IMR-90 (cell line): ENCODE measurements at regions not wholly inside any gene's neighbourhood (a gene's known extent, or its start where the extent isn't known, plus 50 kb on each side); places are given as distances from the start of the nearest gene placed in this dataset.

Source experiments
- ATAC-seq: fragments of 200-7000 bp; cut with Tn5 transposase; 2 replicates; pipeline ENCODE4 v1.9.1; 2020; ENCODE audit warnings: low read depth, mild to moderate bottlenecking, moderate library complexity
- BruUV-seq: library from RNA; stranded (reverse); fragments of 400-500 nt; replicated peaks from 2 replicates; lab custom pipeline; 2021; lab: Mats Ljungman, UMichigan
- CTCF ChIA-PET: fragments of 300-600 bp; formaldehyde crosslinking; extraction: SDS; loops from one replicate; lab custom pipeline; 2021; ENCODE audit warnings: antibody characterized with exemption; lab: Yijun Ruan, JAX
- POLR2A ChIA-PET: fragments of 300-600 bp; sonication (Branson Sonifier 250); formaldehyde crosslinking; loops from one replicate; lab custom pipeline; 2022; ENCODE audit warnings: antibody characterized with exemption; ENCODE audit not compliant: unreplicated experiment; lab: Charles Lee
- DNase-seq: peaks from one replicate; pipeline ENCODE4 v3.0.0; 2013
- H2AFZ ChIP-seq: replicated peaks from 2 replicates; pipeline ENCODE3; 2013; ENCODE audit warnings: low read length, mild to moderate bottlenecking; ENCODE audit not compliant: poor library complexity
- H2AK5ac ChIP-seq: 2 replicates; pipeline ENCODE4 v1.6.1; 2013; ENCODE audit warnings: low read depth, low read length, inconsistent platforms
- H2AK9ac ChIP-seq: replicated peaks from 2 replicates; pipeline ENCODE3; 2013; ENCODE audit warnings: mild to moderate bottlenecking, low read depth, low read length, moderate library complexity; ENCODE audit not compliant: poor library complexity
- H2BK120ac ChIP-seq: 2 replicates; pipeline ENCODE4 v1.6.1; 2013; ENCODE audit warnings: low read depth, low read length, inconsistent platforms
- H2BK15ac ChIP-seq: 3 replicates; pipeline ENCODE4 v1.6.1; 2013; ENCODE audit warnings: low read depth, low read length, inconsistent platforms
- H2BK20ac ChIP-seq: 2 replicates; pipeline ENCODE4 v1.6.1; 2013; ENCODE audit warnings: low read depth, mild to moderate bottlenecking, inconsistent platforms, low read length, moderate library complexity
- H2BK5ac ChIP-seq: 2 replicates; pipeline ENCODE4 v1.6.1; 2013; ENCODE audit warnings: mild to moderate bottlenecking, low read depth, low read length, inconsistent platforms; ENCODE audit not compliant: poor library complexity, severe bottlenecking
- H3K14ac ChIP-seq: replicated peaks from 2 replicates; pipeline ENCODE4 v1.6.1; 2013; ENCODE audit warnings: low read depth, low read length, inconsistent platforms
- H3K18ac ChIP-seq: 2 replicates; pipeline ENCODE4 v1.6.1; 2013; ENCODE audit warnings: low read depth, low read length, control low read depth
- H3K23ac ChIP-seq: 2 replicates; pipeline ENCODE4 v1.6.1; 2013; ENCODE audit warnings: low read depth, low read length, inconsistent platforms
- H3K27ac ChIP-seq: 2 replicates; pipeline ENCODE4 v1.5.1; 2013; ENCODE audit warnings: mild to moderate bottlenecking, control low read depth, low read length; ENCODE audit not compliant: insufficient read depth
- H3K27me3 ChIP-seq: 2 replicates; pipeline ENCODE4 v1.6.1; 2013; ENCODE audit warnings: low read length; ENCODE audit not compliant: control insufficient read depth, insufficient read depth
- H3K36me3 ChIP-seq: 2 replicates; pipeline ENCODE4 v1.6.1; 2013; ENCODE audit warnings: low read length, mixed read lengths; ENCODE audit not compliant: control insufficient read depth, insufficient read depth
- H3K4ac ChIP-seq: 2 replicates; pipeline ENCODE4 v1.6.1; 2013; ENCODE audit warnings: low read depth, low read length, inconsistent platforms
- H3K4me1 ChIP-seq: 2 replicates; pipeline ENCODE4 v1.6.1; 2013; ENCODE audit warnings: low read length, mixed read lengths; ENCODE audit not compliant: control insufficient read depth, insufficient read depth
- H3K4me2 ChIP-seq: 2 replicates; pipeline ENCODE4 v1.6.1; 2013; ENCODE audit warnings: low read depth, mild to moderate bottlenecking, control low read depth, low read length, moderate library complexity
- H3K4me3 ChIP-seq: 2 replicates; pipeline ENCODE4 v1.5.1; 2013; ENCODE audit warnings: low read depth, mild to moderate bottlenecking, control low read depth, low read length, moderate library complexity; ENCODE audit not compliant: insufficient read depth
- H3K56ac ChIP-seq: 2 replicates; pipeline ENCODE4 v1.6.1; 2013; ENCODE audit warnings: low read length, inconsistent platforms; ENCODE audit not compliant: insufficient read depth; ENCODE audit errors: extremely low read depth
- H3K79me1 ChIP-seq, 2 experiments: 2 replicates each; pipeline ENCODE4 v1.6.1; 2013; ENCODE audit warnings: low read length in 2 of 2, inconsistent platforms in 1 of 2, low read depth in 1 of 2
- H3K9ac ChIP-seq: 2 replicates; pipeline ENCODE4 v1.6.1; 2013; ENCODE audit warnings: low read depth, low read length, control low read depth
- H3K9me1 ChIP-seq: 2 replicates; pipeline ENCODE4 v1.6.1; 2013; ENCODE audit warnings: low read length, inconsistent platforms; ENCODE audit not compliant: insufficient read depth
- H3K9me3 ChIP-seq: 2 replicates; pipeline ENCODE4 v1.6.1; 2013; ENCODE audit warnings: low read length; ENCODE audit not compliant: control insufficient read depth, insufficient read depth
- H4K20me1 ChIP-seq: 2 replicates; pipeline ENCODE4 v1.6.1; 2013; ENCODE audit warnings: low read length, inconsistent platforms; ENCODE audit not compliant: insufficient read depth
- H4K5ac ChIP-seq: 2 replicates; pipeline ENCODE4 v1.6.1; 2013; ENCODE audit warnings: mild to moderate bottlenecking, low read depth, low read length, control low read depth
- H4K8ac ChIP-seq, 2 experiments: 2 replicates each; pipeline ENCODE4 v1.6.1; 2013; ENCODE audit warnings: low read depth in 2 of 2, low read length in 2 of 2, control low read depth in 1 of 2, inconsistent platforms in 1 of 2
- H4K91ac ChIP-seq: 2 replicates; pipeline ENCODE4 v1.6.1; 2013; ENCODE audit warnings: low read depth, low read length, inconsistent platforms; ENCODE audit not compliant: insufficient read depth
- CEBPB ChIP-seq: IDR thresholded peaks from 2 replicates; pipeline ENCODE4 v1.6.1; 2012; ENCODE audit warnings: low read depth, low read length, improper control_type of control experiment
- CHD1 ChIP-seq: IDR thresholded peaks from 2 replicates; pipeline ENCODE4 v1.6.1; 2012; ENCODE audit warnings: low read depth, low read length, improper control_type of control experiment
- MXI1 ChIP-seq: IDR thresholded peaks from 2 replicates; pipeline ENCODE4 v1.6.1; 2012; ENCODE audit warnings: low read depth, mild to moderate bottlenecking, low read length, moderate library complexity, borderline replicate concordance
- WGBS, 2 experiments: methylation state at CpG; one replicate each; pipeline versions ENCODE4 v1.1.5 to v1.1.7; 2013; ENCODE audit warnings: missing lambda C conversion rate in 2 of 2; ENCODE audit not compliant: insufficient read length in 1 of 2; ENCODE audit errors: extremely low coverage in 2 of 2; 5-methylcytosine and 5-hydroxymethylcytosine counted together
- dilution Hi-C: fragments of 300-500 bp; cut with HindIII; formaldehyde crosslinking; loops from one replicate; pipeline ENCODE4 v1.14.3; 2018; ENCODE audit warnings: low sequenced_read_pairs; ENCODE audit not compliant: unreplicated experiment
- in situ Hi-C: fragments of 300-500 bp; cut with MboI; formaldehyde crosslinking; loops from 3 replicates; pipeline ENCODE4 v1.14.3; 2019; ENCODE audit warnings: low sequenced_read_pairs, inconsistent platforms, mixed read lengths
- intact Hi-C: fragments of 100-400 bp; cut with micrococcal nuclease; formaldehyde crosslinking; loops from 2 replicates; pipeline ENCODE4 v1.10.0; 2022

DNA sequence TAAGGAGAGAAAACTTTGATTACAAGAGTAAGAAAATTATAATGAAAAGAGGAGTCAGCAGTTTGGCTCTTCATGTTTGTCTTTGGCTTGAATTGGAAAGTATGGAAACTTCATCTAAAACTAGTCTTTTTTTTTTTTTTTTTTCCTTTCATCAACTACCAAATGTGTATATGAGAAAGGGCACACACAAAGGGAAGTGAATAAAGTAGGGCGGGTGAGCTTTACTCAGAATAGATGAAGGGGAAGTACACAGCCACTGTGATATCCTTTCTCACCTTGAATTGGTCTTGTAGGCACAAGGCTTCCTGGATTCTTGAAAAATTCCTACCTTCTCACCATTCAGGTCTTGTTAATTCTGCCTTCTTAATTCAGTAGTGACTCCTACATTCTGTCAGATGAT lies 652.3 kb upstream of the KCNMB2 start:
- CTCF ChIA-PET, result interaction anchor here (0.5 kb wide), 1 partner anchor 84 kb away, joined by 4 read pairs; no protein-coding TSS in a partner anchor
- dilution Hi-C loops, result no loop called here

More for the DNA sequence above, 652.3 kb upstream of the KCNMB2 start:
- in situ Hi-C loops (no loop called here), intact Hi-C loops (no loop called here)
- no peak overlapping the region for H2BK20ac ChIP-seq
- H2BK120ac ChIP-seq, result no peak overlapping the region
- H3K56ac ChIP-seq, result no peak overlapping the region
- H2AK5ac ChIP-seq, result no peak overlapping the region
- no peak overlapping the region for H4K5ac ChIP-seq
- POLR2A ChIA-PET, result no interaction called here
- no peaks in the 10 kb centered on the region for H3K79me1 ChIP-seq
- H2AK9ac ChIP-seq, result no peak overlapping the region
- no peak overlapping the region for H3K4me2 ChIP-seq
- H3K9ac ChIP-seq, result no peak overlapping the region
- H3K27ac ChIP-seq, result no peak overlapping the region
- ATAC-seq, result no peak
- no peak overlapping the region for H2BK15ac ChIP-seq
- no peak overlapping the region for H3K14ac ChIP-seq
- no peak overlapping the region for H2BK5ac ChIP-seq
- BruUV-seq, result no TSS peak
- TF ChIP-seq CHD1 (no peak), MXI1 (no peak), CEBPB (no peak)
- no peak overlapping the region for H3K4ac ChIP-seq
- no peaks in the 10 kb centered on the region for H3K9me3 ChIP-seq
- no peaks in the 10 kb centered on the region for H3K36me3 ChIP-seq
- H3K4me1 ChIP-seq, result no peaks in the 10 kb centered on the region
- H3K18ac ChIP-seq, result no peak overlapping the region
- no peak overlapping the region for H4K91ac ChIP-seq
- no peaks in the 10 kb centered on the region for H4K20me1 ChIP-seq
- H3K23ac ChIP-seq, result no peak overlapping the region
- no peaks in the 10 kb centered on the region for H3K27me3 ChIP-seq
- no peak for DNase-seq
- WGBS, 2 experiments, result no CpG with 5 or more reads among the region's 1 CpG
- H3K4me3 ChIP-seq, result no peak overlapping the region
- no peak overlapping the region for H4K8ac ChIP-seq
- no peaks in the 10 kb centered on the region for H3K9me1 ChIP-seq
- H2AFZ ChIP-seq, result no peak overlapping the region
